HUES6 (cell line): ENCODE measurements at regions not wholly inside any gene's neighbourhood (a gene's known extent, or its start where the extent isn't known, plus 50 kb on each side); places are given as distances from the start of the nearest gene placed in this dataset.

ENCODE experiments used
- H3K27ac ChIP-seq: 2 replicates; pipeline ENCODE4 v1.7.0; 2013; ENCODE audit warnings: low read depth, mild to moderate bottlenecking, low read length, inconsistent platforms
- H3K27me3 ChIP-seq: 2 replicates; pipeline ENCODE4 v1.6.1; 2013; ENCODE audit warnings: low read length; ENCODE audit not compliant: control insufficient read depth, insufficient read depth
- H3K36me3 ChIP-seq: 2 replicates; pipeline ENCODE4 v1.6.1; 2013; ENCODE audit warnings: low read length; ENCODE audit not compliant: control insufficient read depth, insufficient read depth
- H3K4me1 ChIP-seq: 2 replicates; pipeline ENCODE4 v1.6.1; 2013; ENCODE audit warnings: low read length; ENCODE audit not compliant: control insufficient read depth, insufficient read depth
- H3K4me3 ChIP-seq: 2 replicates; pipeline ENCODE4 v1.5.1; 2013; ENCODE audit warnings: low read depth, low read length
- H3K9ac ChIP-seq: one replicate; pipeline ENCODE4 v1.6.1; 2013; ENCODE audit warnings: mild to moderate bottlenecking, low read length
- H3K9me3 ChIP-seq: 2 replicates; pipeline ENCODE4 v1.6.1; 2013; ENCODE audit warnings: low read depth, low read length; ENCODE audit not compliant: control insufficient read depth, insufficient read depth

GRCh38 chr13:85497652-85498051 lies 301.6 kb downstream of the SLITRK6 start:
- H3K27ac ChIP-seq = no peak overlapping the region
- H3K9ac ChIP-seq = no peak overlapping the region
- peaks cover 10% of the 10 kb centered on the region; the same call in 1 of the 2 replicates for H3K4me1 ChIP-seq
- H3K36me3 ChIP-seq = no peaks in the 10 kb centered on the region
- H3K4me3 ChIP-seq = no peak overlapping the region
- H3K9me3 ChIP-seq = peaks cover 4% of the 10 kb centered on the region
- no peaks in the 10 kb centered on the region for H3K27me3 ChIP-seq

- H3K9me3 ChIP-seq = peaks cover 4% of the 10 kb centered on the region
- no peak overlapping the region for H3K9ac ChIP-seq
- no peak overlapping the region for H3K27ac ChIP-seq
- H3K4me1 ChIP-seq = no peaks in the 10 kb centered on the region
- H3K27me3 ChIP-seq = no peaks in the 10 kb centered on the region
- H3K36me3 ChIP-seq = no peaks in the 10 kb centered on the region
- no peak overlapping the region for H3K4me3 ChIP-seq
Measured at GRCh38 chr13:85492283-85492682, 306.9 kb downstream of the SLITRK6 start.

- H3K27me3 ChIP-seq = no peaks in the 10 kb centered on the region
- no peaks in the 10 kb centered on the region for H3K9me3 ChIP-seq
- no peak overlapping the region for H3K27ac ChIP-seq
Measured at GRCh38 chr13:85486663-85487062, 312.6 kb downstream of the SLITRK6 start.

GRCh38 chr13:85473144-85473543 lies 326.1 kb downstream of the SLITRK6 start:
- Histone ChIP-seq H3K4me3 (no peak overlapping the region), H3K27me3 (no peaks in the 10 kb centered on the region), H3K9me3 (no peaks in the 10 kb centered on the region), H3K27ac (no peak overlapping the region), H3K36me3 (no peaks in the 10 kb centered on the region), H3K4me1 (no peaks in the 10 kb centered on the region), H3K9ac (no peak overlapping the region)

More at GRCh38 chr13:85486663-85487062, 312.6 kb downstream of the SLITRK6 start:
- Histone ChIP-seq H3K4me1 (no peaks in the 10 kb centered on the region), H3K9ac (no peak overlapping the region), H3K4me3 (no peak overlapping the region), H3K36me3 (no peaks in the 10 kb centered on the region)

GRCh38 chr13:85469320-85469719 lies 329.9 kb downstream of the SLITRK6 start:
- Histone ChIP-seq H3K36me3 (no peaks in the 10 kb centered on the region), H3K4me3 (no peak overlapping the region), H3K27me3 (no peaks in the 10 kb centered on the region), H3K27ac (no peak overlapping the region), H3K9me3 (no peaks in the 10 kb centered on the region), H3K9ac (no peak overlapping the region), H3K4me1 (no peaks in the 10 kb centered on the region)

- H3K27ac ChIP-seq = no peak overlapping the region
- H3K4me3 ChIP-seq = no peak overlapping the region
- no peaks in the 10 kb centered on the region for H3K4me1 ChIP-seq
- peaks cover 20% of the 10 kb centered on the region for H3K9me3 ChIP-seq
- no peak overlapping the region for H3K9ac ChIP-seq
- H3K27me3 ChIP-seq = no peaks in the 10 kb centered on the region
- H3K36me3 ChIP-seq = no peaks in the 10 kb centered on the region
Measured at GRCh38 chr13:85462792-85463425, 336.3 kb downstream of the SLITRK6 start.

GRCh38 chr13:85461621-85462020 lies 337.6 kb downstream of the SLITRK6 start:
- H3K27ac ChIP-seq = no peak overlapping the region
- no peaks in the 10 kb centered on the region for H3K36me3 ChIP-seq
- no peak overlapping the region for H3K9ac ChIP-seq
- H3K27me3 ChIP-seq = no peaks in the 10 kb centered on the region
- peaks cover 32% of the 10 kb centered on the region for H3K9me3 ChIP-seq
- H3K4me1 ChIP-seq = no peaks in the 10 kb centered on the region
- H3K4me3 ChIP-seq = no peak overlapping the region

GRCh38 chr13:85445534-85445933 lies 353.7 kb downstream of the SLITRK6 start:
- no peak overlapping the region for H3K4me3 ChIP-seq
- H3K9me3 ChIP-seq = no peaks in the 10 kb centered on the region
- no peaks in the 10 kb centered on the region for H3K27me3 ChIP-seq
- no peaks in the 10 kb centered on the region for H3K36me3 ChIP-seq
- H3K4me1 ChIP-seq = peaks cover 5% of the 10 kb centered on the region; the same call in 1 of the 2 replicates
- H3K27ac ChIP-seq = no peak overlapping the region
- no peak overlapping the region for H3K9ac ChIP-seq

- H3K27me3 ChIP-seq = no peaks in the 10 kb centered on the region
- no peaks in the 10 kb centered on the region for H3K9me3 ChIP-seq
- no peaks in the 10 kb centered on the region; the same call in 1 of the 2 replicates for H3K4me1 ChIP-seq
- no peak overlapping the region for H3K9ac ChIP-seq
- no peak overlapping the region for H3K27ac ChIP-seq
- H3K36me3 ChIP-seq = no peaks in the 10 kb centered on the region
- no peak overlapping the region for H3K4me3 ChIP-seq
Measured at GRCh38 chr13:85441975-85442374, 357.2 kb downstream of the SLITRK6 start.

GRCh38 chr13:85441364-85441763 lies 357.9 kb downstream of the SLITRK6 start:
- no peak overlapping the region for H3K9ac ChIP-seq
- H3K27me3 ChIP-seq = no peaks in the 10 kb centered on the region
- no peaks in the 10 kb centered on the region for H3K9me3 ChIP-seq
- no peaks in the 10 kb centered on the region; the same call in 1 of the 2 replicates for H3K4me1 ChIP-seq
- H3K27ac ChIP-seq = no peak overlapping the region
- H3K4me3 ChIP-seq = no peak overlapping the region
- H3K36me3 ChIP-seq = no peaks in the 10 kb centered on the region

GRCh38 chr13:85436029-85436428 lies 363.2 kb downstream of the SLITRK6 start:
- Histone ChIP-seq H3K4me3 (no peak overlapping the region), H3K9me3 (no peaks in the 10 kb centered on the region), H3K27me3 (no peaks in the 10 kb centered on the region), H3K4me1 (no peaks in the 10 kb centered on the region; the same call in 1 of the 2 replicates), H3K27ac (no peak overlapping the region), H3K36me3 (no peaks in the 10 kb centered on the region), H3K9ac (no peak overlapping the region)
